PC-9 (cell line): ENCODE measurements at regions not wholly inside any gene's neighbourhood (a gene's known extent, or its start where the extent isn't known, plus 50 kb on each side); places are given as distances from the start of the nearest gene placed in this dataset.

Experiments used
- CTCF ChIP-seq: fragments of 200-600 bp; sonication (generic); conservative IDR thresholded peaks from 2 replicates; pipeline ENCODE4 v1.6.1; 2017; ENCODE audit warnings: mixed run types, antibody characterized with exemption, mild to moderate bottlenecking, moderate library complexity
- EZH2 ChIP-seq: fragments of 200-600 bp; sonication (generic); IDR thresholded peaks from 2 replicates; pipeline ENCODE4 v1.8.0; 2017; ENCODE audit warnings: antibody characterized with exemption, low read depth

GRCh38 chr18:72456802-72457201 lies 87.3 kb downstream of the CBLN2 start:
- TF ChIP-seq CTCF (no peak), EZH2 (no peak)
